G401.6 (cell line): ENCODE measurements at regions not wholly inside any gene's neighbourhood (a gene's known extent, or its start where the extent isn't known, plus 50 kb on each side); places are given as distances from the start of the nearest gene placed in this dataset.

Experiments
- FAIRE-seq: peaks from 2 replicates; lab custom pipeline; 2012; peaks lifted over from hg19 to GRCh38; lab: Jason Lieb, UNC

DNA sequence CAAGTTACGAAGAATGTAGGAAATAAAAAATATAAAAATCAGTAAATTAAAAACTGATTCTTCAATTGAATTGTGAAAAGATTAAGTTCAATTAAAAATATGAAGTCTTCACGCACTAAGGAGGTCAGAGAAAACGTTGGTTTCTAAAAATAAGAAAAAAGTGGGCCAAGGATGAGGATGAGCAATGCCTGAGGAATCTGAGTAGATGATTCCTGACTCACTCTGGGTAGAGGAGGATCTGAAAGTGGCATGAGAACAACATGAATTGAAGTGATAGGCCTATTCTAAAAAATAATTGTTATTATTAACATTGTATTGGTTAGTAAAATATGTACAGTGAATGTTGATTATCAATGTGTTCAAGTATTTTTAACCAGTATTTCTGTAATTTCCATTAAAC is 444.2 kb downstream of the GRIA2 start:
- no peak for FAIRE-seq

DNA sequence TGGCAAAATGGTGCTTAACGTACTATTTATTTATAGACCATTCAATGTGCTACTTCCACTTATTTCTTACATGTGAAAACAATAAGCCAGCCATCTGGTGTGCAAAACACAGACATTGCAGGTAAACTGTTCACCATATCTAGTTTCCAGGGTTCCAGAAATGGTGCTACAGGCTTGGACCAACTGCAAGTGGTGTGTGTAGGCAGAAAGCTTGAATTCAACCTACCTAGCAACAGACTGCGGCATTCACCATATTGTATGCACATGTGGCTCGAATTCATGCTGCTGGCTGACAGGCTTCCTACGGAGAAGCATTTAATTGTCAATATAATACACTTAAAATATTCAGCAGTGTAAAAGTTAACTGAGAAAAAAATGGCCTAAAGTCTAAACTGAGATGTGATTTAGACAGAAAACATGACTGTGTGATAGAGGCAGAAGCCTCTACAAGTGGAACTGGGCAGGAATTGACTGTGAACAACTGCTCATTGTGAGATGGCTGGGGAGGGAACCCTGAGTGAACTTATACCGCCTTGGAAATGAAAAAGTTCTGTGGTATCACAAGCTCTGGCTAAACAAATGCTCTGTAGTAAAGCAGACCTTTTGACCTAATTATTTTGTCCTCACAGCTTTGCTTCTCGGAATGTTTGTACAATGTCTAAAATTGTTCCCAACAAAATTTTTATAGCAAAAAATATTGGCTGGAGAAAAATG is 434.7 kb downstream of the GRIA2 start:
- no peak for FAIRE-seq

DNA sequence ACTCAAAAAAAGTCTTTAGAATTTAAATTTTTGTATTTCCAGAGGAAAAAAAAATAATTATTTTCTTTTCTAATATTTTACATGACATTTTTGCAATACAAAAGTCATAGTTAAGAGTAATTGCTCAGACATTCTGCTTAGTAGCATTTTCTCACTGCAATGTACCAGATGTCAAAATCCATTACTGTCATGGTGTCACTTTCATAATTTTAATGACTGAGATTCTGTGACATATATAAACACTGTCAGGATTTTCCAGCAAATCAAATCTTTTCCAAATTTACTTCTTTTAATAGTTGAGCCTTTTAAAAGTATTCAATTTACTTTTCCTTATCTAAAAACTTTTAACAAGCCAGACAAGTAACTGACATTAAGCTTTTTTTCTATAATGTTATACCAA is 422.7 kb downstream of the GRIA2 start:
- no peak for FAIRE-seq

DNA sequence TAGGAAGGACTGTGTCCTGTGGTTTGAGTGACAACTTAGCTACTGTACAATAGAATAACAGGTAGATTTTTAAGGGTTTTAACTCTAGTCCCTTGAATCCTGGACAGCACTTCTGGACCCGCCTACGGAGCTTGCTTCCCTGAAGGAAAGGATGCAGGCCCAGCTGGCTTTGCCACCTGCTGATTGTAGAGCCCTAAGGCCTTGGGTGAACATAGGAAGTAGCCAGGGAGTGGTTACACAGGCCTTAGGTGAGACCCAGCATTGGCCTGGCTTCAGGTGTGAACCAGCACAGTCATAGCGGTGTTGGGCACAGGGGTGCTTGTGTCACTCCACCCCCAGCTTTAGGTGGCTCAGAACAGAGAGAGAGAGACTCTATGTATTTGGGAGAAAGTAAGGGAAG is 413.5 kb downstream of the GRIA2 start:
- FAIRE-seq = no peak

DNA sequence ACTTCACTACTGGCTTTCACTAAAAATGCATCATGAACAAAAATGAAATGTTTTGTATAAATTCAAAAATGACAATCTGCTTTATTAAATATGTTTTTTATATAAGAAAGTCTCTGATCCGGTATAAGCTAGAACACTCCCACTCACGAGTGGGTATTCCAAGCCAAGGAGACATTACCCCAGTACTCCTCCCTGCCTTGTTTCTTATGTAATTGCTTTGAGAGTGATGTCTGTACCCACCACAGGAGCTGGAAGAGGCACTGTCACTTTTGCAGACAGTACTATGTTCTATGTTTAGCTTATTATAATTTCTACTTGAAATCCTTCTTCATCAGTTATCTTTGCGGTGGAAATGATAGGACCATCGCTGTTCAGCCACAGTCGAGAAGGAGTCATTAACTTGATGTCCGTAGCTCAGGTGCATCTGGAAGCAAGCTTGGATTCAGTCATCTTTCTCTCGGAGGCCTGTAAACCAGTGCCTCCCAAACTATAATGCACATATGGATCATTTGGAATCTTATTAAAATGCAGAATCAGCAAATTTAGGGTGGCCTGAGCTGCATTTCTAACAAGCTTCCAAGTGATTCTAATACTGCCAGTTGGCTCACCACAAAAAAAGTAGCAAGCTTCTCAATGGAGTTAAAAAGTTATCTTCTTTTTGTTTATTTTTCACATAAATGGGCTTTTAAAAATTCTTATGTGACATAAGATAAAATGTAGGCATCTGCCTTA is 396.4 kb downstream of the GRIA2 start:
- no peak for FAIRE-seq

DNA sequence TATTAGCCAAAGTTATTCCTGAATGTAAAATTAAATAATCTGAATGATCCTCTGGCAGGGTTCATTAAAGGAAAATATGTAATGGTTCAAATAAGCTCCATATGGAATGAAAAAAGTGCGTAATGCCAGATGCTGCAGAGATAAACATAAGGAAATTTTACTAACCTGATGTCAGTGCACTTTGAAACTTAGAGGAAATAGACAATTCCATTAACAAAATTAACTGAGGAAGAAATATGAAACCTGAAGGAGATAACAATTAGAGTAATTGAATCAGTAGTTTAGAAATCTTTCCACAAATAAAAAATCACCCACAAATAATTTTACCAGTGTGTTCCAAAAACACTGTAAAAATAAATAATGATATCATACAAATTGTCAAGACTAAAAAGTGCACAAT is 387.5 kb downstream of the GRIA2 start:
- FAIRE-seq = no peak

DNA sequence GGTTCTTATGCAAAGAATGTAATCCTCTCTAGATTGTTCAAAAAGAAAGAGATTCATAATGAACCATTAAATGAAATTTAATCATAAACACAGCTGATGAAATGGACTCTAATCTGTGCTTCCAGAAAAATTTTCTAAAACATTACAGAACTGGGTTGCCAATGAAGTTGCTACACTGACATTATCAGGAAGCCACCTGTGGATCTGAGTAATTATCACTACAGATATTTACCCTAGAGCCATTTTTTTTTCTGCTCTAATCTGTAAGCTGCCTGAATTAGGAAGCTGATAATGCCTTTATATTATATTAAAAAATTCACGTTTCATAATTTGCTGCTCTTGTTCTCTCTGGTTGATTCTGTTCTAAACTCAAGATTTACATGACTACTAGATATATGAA is 380.1 kb downstream of the GRIA2 start:
- FAIRE-seq = no peak

DNA sequence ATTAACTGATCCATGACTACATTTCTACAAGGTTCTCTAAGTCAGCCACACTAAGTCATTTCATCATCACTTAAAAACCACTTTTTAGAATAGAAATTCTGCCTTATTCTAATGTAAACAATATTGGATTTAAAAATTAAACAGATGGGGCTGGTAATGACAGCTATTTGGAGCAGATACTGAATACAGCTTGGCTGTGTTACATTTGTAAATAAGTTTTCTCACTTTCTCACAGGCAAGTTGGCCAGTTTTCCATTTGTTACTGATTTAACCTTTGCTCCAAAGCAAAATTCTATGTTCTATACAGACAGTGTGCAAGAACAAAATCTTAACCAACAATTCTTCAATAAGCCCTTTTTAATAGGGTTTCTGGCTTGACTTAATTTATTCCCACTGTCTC is 370.7 kb downstream of the GRIA2 start:
- FAIRE-seq = no peak

DNA sequence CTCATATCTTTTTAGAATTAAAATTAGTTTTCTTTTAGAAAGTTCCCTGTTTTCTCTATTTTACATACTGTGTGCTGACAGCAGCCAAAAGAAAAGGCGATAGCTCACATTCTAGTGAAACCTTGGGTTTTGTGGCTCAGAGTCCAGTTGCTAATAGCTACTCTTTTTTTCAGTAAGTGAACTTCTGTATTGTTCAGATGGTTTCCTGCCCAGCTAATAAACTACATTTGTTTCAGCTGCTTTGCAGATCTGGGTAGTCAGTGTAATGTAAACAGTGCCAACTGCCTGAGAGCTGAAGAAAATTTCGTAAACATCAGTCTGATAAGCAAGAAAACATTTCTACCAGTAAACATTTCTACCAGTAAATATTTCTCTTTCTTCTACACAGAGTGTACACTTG is 370.2 kb downstream of the GRIA2 start:
- FAIRE-seq = no peak

DNA sequence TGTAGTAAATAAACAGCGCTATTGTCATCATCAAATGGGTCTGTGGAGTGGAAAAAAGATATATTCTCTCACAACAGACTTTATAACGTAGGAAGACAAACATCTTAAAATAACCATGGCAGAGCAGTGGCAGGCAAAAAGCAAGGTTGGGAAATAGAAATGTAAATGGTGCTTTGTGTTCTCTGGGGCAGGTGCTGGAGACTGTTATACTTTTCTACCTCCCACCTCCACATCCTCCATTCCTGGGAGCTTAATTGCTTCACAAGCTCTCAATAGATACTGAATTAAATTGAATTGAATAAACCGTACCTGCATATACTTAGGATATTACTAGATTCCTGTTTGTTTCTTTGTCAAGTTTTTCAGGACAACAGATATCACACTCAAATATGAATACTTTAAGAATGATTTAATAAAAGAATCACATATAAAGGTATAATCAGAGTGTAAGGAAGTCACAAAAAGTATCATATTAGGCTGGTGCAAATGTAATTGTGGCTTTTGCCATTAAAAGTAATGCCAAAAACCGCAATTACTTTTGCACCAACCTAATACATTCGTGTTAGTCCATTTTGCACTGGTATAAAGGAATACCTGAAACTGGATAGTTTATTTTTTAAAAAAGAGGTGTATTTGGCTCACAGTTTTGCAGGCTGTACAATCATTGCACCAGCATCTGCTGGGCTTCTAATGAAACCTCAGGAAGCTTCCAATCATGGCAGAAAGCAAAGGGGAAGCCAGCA is 367.3 kb downstream of the GRIA2 start:
- FAIRE-seq = no peak

DNA sequence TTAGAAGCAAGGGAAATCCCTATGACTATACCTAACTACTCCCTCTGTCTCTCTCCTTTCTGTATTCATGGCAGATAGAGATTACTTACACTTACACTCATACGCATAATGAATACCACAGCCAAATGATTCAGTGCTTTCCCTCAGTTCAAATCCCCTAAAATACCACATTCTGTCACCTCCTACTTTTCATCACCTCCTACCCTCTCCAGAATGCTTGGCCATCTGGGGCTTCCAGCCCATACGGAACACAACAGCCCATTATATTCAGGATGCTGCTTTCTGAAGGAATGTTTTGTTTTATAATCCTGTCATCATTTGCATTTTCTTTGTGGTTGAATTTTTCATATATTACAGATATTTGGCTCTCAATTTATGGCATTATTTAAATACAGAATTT is 361.6 kb downstream of the GRIA2 start:
- no peak for FAIRE-seq

DNA sequence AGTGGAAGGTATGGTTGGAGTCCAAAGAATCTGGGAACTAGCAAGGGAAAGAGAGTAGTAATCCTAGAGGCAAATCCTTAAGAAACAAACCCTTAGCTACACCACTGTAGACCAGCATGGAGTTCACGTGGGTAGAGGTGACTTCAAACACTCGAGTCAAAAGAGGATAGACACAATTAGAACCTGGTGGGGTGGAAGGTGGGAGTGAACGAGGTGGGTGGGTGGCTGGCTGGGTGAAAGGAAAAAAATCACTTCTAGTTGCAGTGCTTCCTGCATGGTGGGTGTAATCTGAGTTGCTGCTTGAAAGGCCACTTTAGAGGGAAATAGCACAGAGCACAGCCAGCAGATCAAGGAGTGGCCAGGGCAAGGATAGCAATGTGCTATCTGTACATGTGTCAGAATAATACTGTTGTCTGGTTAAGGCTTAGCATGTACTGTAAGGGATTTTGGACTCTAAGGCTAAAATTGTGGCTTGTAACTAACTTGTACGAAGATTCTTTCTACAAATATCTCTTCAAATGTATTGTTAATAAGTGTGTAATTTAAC is 356.2 kb downstream of the GRIA2 start:
- no peak for FAIRE-seq

DNA sequence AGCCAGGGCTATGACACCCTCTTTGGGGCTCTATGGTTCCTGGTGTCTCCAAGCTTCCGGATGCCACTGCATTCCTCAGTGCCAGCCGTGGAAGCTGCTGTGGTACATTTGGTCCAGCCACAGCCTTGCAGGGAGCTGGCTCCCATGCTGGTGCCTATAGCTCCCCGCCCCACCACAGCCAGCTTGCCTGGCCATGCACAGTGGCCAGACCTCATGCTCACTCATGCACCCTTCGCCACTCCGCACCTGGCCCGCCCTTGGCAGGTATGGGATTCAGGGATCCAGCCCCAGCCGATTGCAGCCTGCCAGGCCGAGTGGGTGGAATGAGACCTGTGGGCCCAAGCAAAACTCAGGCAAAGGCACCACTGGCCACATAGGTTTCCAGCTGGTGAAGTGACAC is 354.8 kb downstream of the GRIA2 start:
- no peak for FAIRE-seq

DNA sequence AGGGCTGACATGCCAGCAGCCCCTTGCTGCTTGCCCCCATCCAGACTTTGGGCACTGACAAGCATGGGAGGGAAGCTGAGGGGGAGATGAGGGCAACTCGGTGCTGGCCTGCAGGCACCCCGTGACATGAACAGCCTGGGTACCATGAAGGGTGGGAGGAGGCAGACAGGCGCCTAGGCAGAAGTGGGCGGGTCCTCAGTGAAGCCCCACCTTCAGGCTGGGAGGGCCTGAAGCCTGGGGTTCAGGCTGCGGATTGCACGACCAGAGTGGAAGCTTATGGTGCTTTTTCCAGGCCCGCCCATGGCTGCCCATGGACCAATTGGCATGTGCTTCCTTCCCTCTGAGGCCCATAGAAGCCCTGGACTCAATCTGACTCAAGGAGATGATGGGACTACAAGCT is 354.1 kb downstream of the GRIA2 start:
- no peak for FAIRE-seq

DNA sequence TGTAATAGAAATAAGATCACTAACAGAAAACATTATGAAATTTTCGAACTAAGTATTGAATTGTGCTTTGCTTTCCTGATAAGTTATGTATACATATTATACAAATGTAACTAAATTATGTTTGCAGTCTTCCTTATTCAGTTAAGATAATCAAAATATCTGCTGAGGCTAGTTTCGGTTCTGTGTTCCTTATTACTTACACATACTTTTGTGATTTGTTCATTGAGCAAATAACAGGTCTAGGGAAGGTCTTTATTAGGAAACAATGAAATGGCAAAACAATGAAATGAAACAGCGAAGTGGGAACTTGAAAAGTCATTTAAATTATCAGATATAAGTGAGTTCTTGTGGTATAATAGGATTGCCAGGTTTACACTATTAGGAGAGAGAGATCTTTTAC is 352.4 kb downstream of the GRIA2 start:
- FAIRE-seq = no peak

DNA sequence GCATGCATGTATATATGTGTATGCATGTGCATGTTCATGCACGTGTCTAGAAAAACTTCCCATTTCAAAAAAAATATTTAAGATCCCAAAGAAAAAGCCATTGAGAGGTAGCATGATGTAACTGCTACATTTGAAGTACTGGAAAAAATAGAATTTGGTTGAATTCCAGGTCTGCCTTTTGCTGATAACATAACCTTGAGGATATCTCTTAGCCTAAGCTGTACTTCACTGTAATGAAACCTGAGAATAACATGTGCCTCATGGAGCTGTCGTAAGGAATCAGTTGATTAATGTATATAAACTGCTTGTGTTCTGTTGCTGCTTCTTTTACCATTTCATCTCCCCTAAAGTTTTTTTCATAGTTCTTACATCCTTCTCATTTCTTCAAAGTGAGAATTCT is 351.8 kb downstream of the GRIA2 start:
- no peak for FAIRE-seq

DNA sequence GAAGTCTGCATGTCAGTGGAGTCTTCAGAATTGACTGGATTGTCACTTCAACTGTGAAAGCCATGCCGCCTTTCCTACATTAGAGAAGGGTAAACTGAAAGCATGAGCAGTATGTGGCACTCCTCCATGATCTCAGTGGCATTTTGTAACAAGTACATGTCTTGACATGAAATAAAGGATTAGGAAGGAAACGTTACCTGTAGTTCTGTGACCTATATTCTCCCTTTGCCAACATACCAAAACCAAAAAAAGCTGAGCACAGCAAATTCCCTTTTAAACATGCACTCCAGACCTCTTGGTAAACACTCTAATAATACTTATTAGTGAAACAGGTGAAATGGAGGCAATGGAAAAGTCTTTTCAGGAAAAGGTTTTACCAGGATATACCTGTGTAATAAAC is 344.2 kb downstream of the GRIA2 start:
- FAIRE-seq = no peak

DNA sequence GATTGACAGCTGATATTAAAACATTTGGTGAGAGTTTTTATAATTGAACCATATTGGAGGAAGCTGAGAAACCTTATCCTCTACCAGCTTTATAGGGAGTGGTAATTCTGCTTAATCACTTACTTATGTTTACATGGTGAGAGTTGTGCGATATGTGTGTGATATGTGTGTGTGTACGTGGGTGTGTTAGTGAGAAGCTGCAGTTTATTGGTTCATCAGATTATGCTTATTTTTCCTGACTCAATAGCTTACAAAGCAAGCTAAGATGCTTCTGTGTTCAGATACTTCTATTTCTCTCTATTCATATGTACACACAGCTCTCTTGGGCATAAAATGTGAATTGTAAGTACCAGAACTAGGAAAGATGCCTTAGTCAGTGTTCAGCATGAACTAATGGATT is 343.7 kb downstream of the GRIA2 start:
- FAIRE-seq = no peak

DNA sequence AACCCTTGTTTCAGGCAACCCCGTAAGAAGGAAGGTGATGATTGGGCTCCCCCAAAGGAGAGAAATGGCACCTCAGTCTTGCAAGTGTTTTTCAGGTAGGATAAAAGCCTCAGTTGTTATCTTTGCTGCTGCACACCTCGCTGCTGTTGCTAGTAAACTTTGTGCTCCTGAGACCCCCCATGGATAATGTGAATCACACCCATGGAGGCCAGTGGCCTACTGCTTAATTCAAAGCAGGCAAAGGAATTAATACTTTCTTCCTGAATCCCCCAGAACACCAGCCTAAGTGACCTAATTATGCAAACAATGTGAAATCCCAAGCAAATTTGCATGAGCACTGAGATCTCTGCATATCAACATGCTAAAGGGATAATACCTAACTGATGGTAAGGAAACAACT is 337.5 kb downstream of the GRIA2 start:
- FAIRE-seq = no peak

DNA sequence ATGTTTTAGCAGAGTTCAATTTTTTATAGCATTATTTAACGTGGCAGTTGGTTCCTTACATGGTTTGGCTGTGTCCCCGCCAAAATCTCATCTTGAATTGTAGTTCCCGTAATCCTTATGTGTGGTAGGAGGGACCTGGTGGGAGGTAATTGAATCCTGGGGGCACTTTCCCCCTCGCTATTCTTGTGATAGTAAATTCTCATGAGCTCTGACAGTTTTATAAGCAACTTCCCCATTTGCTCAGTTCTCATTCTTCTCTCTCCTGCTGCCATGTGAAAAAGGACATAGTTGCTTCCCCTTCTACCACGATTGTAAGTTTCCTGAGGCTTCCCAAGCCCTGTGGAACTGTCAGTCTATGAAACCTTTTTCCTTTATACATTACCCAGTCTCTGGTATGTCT is 329.5 kb downstream of the GRIA2 start:
- FAIRE-seq = no peak

DNA sequence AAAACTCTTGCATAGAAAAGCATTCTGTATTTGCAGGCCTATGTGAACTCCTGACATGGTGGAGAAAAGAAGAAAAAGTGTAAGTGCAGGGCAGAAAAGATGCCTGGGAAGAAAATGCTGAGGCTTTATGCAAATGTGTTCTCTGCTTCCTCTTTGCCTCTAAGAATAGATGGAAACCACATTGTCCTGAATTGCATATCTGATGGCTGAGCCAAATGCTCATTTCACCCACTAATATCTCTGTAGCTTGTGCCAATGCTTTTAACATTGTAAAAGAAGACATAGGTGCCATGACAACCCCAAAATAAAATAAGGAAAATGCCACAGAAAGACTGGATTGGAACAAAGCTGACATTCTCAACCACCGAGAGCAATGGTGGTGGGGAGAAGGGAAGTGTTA is 307.4 kb downstream of the GRIA2 start:
- FAIRE-seq = no peak

DNA sequence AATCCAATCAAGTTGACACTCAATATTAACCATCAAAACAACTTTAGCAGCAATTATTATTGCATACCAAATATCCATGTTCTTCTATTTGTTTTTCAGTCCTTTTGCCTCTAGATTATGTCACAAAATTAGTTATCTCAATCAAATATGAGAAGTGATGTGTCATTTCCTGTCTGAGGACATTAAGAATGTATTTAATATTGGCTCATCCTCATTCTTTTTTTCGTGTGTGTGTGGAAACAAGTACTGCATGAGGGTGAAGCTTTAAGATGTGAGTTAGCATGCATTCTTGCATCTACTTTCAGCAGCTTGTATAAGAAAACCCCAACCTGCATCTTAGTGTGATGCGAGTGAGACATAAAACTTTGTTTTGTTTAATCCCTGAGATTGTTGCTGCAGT is 301.4 kb downstream of the GRIA2 start:
- no peak for FAIRE-seq

DNA sequence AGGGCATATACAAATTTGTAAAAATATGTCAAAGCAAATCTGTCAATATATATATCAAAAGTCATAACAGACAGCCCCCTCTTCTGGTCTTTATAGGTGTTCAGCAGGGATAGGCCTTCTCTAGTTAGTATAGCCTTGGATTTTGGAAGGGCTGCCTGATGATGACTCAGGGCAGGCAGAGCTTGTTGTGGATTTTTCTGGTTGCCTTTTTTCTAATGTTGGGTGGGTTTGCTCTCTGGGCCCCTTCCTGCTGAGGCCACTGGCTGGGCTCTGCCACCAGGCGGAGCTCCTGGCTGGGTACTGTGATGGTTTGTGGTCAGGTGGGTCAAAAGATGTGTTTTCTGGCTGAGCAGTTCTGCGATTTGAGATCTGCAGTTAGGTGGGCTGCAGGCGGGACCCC is 294.2 kb downstream of the GRIA2 start:
- no peak for FAIRE-seq
